ENCODE measurements at regions not wholly inside any gene's neighbourhood (a gene's known extent, or its start where the extent isn't known, plus 50 kb on each side); places are given as distances from the start of the nearest gene placed in this dataset.
"Not testable (repeated sequence)": the region's sequence is repeated elsewhere in the genome, so short reads cannot be mapped to it uniquely, and the experiment has no call there.

DNA sequence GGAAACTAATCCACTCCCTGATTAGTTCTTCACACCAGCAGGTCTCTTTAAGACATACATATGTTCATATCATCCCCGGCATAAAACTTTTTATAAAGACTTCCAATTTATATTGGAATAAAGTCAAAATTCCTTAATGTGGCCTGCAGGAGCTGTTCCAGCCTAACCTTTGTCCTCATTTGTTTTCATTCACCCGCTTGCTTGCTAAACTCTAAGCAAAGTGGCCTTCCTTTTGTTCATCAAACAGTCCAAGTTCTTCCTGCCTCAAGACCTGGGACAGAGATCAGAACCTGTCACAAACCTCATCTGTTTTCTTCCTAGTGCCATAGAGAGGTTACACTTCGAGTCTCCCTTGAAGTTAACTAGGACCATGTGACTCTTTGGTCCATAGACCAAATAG is 339.4 kb upstream of the ID2 start:
- no peak for DNase-seq

DNA sequence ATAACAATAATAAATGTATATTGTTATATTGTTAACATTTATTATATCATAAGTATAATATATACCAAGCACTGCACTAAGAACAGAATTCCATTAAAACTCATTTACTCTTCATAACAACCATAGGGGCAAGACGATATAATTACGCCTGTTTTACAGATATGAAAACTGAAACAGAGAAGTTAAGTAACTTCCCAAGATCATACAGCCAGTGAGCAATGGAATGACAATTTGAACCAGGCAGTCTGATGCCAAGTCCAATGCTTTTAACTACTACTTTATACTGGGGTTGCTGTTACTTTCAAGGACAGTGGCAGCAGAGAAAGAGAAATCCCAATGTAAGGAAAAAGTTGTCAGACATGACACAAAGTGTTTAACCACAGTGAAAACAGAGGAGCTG is 338.8 kb upstream of the ID2 start:
- no peak for DNase-seq

DNA sequence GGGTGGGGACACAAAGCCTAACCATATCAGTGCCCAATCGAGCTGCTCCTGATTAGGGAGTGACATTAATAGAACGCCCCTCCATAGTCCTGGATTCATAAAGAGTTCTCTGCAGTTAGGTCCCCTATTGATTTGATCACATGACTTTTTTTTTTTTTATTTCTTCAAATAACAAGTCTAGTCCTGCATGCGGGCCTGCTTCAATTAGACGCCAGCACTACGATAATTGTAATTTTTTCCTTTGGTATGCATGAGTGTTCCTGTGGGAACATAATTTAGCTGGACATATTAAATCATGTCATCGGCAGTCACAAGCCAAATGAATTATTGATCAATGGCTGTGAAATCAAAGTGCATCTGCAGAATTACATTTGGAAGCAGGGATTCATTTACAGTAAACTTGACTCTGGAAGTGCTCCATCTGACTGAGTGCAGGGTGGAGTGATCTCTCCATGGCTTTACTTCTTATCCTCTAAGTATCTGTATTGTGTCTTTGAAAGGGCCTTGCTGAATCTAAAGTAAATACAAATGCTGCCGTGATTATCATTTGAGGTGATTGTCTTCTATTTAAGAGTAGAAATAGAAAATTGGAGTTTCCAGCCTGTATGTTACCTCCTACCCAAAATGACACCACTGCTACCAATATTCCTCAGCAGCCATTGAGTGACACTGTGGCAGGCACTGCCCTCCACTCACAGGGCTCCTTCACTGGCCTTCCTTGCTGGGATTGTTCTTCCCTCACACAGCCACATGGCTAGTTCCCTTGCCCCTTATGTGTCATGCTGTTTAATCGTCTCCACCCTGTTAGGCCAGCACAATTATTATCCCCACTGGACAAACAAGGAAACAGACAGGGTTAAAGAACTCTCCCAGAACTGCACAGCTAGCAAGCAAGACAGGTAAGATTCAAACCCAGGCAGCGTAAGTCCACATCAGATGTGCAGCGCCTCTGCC is 337.4 kb upstream of the ID2 start:
- no peak for DNase-seq

DNA sequence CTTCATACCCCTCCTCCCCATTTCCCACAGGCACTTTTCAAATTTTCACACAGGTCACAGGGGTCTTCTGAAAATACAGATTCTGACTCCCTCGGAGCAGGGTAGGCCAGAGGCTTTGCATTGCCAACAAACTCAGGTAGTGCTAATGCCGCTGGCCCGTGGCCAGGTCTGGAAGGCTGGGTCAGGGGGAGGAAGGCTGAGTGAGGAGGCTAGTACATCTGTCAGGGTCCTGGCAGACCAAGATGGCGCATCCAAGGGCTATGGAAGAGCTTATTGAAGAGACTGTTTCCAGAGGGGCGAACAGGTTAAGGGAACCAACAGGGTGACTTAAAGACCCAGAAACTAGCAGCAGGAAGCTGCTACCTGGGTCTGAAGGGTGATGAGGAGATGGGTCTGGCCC is 336.7 kb upstream of the ID2 start:
- no peak for DNase-seq

DNA sequence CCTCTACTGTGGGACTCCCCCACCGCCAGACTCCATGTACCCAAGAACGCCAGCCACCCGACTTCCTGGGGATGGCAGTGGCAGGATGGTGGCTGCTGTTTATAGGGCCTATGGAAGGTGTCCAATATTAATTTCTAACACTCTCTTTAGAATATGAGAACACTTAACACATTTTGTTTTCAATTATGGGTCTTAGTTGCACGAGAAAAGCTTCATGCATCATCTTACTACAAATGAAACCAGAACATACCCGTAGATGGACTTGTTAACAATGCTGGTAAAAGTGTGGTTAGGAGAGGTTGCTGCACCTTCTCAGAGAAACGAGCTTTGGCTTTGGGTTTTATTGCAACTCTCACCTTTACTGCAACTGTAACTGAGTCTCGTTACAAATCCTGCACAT is 335.6 kb upstream of the ID2 start:
- no peak for DNase-seq

DNA sequence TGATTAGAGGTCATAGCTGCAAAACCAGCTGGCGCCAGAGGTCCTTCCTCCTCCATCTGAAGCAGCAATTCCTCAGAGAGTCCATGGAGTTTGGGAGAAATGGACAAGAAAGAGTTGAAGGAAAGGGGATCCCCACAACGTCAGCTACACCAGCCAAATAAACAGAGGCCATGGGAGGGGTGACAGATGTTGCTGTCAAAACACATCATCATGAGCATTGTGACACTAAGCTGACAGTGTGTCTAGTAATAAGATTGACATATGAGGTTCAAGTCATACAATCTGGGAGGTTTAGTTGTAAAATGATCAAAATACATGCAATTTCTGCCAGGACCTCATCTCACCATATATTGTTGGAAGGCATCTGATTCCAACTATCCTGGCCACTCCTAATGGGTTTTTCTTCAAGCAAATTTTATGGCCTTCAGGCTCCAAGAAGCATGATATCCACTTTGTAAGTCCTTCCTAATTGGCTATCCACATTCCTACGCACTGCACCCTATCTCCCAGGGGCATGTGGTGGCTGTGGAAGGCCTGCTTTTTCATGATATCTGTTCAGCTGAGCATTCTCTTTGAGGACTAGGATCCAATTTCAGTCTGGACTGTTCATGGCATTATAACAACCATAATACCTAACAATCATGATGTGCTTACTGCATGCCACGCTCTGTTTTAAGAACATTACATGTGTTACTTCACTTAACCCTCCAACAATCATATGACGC is 335.0 kb upstream of the ID2 start:
- DNase-seq: no peak

DNA sequence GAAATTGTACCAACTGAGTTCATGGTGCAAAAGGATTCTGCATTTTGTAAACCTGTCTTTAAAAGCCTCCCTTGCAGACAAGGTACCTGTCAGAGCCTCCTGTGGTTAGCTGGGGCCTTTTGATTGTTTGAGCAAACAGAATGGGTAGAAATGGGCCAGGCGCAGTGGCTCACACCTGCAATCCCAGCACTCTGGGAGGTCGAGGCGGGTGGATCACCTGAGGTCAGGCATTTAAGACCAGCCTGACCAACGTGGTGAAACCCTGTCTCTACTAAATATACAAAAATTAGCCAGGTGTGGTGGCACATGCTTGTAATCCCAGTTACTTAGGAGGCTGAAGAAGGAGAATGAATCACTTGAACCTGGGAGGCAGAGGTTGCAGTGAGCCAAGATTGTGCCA is 332.9 kb upstream of the ID2 start:
- DNase-seq: not testable (repeated sequence)

DNA sequence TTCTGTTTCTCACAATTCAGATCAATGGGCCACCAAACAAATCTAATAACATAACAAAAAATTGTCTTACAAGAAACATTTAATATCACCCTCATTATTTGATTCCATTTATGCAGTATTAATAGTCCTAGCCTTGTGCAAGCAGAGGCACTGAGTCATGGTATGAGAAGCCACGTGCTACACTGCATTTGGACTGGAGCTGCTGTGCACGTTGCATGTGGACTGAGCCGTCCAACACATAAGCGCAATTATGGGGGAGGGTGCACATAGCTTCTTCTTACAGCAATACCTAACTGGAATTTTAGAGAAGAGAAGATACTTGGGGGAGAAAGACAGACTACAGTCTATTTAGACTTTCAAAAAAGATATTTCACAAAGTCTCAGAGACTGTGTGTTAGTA is 329.6 kb upstream of the ID2 start:
- no peak for DNase-seq

DNA sequence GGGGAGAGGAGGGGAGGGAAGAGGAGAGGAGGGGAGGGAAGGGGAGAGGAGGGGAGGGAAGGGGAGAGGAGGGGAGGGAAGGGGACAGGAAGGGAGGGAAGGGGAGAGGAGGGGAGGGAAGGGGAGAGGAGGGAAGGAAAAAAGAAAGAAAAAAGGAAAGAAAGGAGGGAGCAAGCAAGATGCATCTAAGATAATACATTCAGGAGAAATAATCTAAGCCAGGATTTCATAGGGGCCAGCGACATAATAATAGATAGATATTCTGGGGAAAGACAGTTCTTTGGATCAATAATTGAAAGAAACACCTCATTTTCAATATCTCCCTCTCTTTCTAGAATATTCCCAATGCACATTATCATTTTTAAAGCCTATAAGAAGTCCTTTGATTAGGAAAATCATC is 328.9 kb upstream of the ID2 start:
- DNase-seq: no peak

DNA sequence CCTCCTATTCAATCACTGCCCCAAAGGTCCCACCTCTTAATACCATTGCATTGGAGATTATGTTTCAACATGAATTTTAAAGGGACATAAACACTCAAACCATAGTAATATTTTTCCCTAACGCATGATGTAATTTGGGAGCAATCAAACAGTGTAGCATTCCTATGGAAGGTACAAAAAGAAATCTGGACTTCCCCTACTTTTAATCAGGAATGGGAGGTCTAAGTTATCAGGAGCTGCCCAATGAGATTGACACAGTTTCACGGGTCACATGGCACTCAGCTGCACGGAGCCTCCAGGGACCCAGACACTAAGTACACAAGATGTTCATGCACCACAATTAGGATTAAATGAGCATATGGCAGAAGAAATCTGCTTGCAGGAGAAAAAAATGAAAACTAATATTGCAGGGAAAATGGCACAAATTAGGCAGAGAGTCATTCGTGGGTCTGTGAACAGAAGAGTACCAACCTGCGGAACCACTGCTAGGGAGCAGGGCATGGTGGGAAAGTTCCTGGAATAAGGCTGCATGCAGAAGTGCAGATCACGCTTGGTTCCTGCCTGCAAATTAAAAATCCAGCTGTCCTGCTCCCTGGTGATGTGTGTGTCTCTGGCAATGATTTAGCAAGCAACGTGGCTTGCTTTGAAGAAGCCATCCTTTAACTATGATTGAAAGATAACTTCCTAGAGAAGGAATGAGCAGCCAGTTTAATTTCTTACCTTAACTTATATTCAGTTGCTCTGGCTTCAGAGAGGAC is 326.6 kb upstream of the ID2 start:
- no peak for DNase-seq

DNA sequence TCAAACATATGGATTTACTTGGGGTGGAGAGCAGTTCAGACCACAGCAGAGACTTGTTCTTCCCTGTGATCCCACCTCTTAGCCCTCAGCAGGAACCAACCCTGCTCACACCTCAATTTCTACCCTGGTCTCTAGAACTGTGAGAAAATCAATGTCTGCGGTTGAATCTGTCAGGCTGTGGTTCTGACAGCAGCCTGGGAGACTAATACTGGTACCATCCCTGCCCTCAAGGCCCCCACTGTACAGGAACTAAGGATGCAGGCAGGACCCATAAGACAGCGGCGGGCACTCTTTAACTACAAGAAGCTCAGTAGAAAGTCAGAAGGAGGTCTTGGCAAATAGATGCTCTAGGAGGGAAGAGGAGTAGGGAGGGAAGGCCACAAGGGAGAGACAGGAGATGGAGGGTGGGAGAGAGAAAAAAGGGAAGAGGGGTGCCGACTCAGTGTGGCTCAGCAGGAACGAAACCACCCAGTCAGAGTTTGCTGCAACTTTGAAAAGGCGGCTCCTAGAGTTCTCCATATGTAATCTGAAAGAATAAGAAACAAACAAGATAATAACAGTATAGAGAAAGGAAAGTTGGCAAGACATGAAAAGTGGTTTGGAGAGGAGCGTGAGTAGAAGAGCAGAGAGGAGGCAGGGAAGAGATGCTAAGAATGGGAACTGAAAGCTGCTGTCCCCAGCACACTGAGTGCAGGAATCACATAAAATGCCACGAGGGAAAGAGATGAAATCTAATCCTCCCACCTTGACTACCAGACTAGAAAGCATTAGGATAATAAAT is 323.9 kb upstream of the ID2 start:
- no peak for DNase-seq

DNA sequence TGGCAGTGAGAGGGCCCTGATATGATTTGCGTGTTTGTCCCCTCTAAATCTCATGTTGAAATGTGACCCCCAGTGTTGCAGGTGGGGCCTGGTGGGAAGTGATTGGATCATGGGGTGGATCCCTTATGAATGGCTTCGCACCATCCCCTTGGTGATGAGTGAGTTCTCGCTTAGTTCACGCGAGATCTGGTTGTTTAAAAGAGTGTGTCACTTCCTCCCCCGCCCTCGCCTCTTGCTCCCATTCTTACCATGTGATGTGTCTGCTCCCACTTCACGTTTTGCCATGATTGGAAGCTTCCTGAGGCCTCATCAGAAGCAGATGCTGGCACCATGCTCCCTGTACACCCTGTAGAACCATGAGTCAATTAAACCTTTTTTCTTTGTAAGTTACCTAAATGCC is 319.9 kb upstream of the ID2 start:
- DNase-seq: no peak

DNA sequence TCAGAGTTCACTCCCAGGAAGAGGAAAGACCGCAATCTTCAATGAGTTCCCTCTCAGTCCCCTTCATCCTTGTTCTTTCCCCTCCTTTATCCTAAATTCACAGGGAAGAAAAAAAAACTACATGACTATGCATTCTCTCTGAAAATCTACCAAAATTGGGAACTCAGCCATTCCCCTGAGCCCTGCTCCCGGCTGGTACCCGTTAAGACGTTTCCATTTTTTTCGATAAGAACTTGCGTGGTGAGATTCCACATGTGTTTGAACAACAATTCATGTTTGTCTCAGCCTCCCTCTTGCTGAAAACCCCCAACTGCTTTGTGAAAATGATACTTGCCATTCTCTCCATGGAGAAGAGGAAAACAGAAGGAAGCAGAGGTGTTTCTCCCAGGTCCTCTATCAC is 318.7 kb upstream of the ID2 start:
- DNase-seq: no peak

DNA sequence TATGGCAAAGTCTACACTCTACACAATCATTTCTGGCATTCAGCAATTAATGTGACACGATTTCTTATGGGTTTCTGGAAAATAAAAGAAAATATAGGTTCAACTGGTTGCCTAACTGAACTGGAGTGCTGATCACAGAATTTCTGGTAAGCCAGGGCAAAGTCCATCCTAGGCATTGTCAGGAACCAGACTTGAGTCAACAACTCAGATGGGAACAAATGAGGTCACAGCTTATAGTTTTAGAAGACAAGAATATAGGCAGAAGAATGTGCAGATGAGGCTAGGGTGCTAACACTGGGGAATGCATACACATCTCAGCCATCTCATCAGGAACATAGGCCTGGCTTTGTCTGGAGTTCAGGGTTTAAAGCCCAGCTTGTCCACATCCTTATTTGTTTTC is 317.2 kb upstream of the ID2 start:
- no peak for DNase-seq

DNA sequence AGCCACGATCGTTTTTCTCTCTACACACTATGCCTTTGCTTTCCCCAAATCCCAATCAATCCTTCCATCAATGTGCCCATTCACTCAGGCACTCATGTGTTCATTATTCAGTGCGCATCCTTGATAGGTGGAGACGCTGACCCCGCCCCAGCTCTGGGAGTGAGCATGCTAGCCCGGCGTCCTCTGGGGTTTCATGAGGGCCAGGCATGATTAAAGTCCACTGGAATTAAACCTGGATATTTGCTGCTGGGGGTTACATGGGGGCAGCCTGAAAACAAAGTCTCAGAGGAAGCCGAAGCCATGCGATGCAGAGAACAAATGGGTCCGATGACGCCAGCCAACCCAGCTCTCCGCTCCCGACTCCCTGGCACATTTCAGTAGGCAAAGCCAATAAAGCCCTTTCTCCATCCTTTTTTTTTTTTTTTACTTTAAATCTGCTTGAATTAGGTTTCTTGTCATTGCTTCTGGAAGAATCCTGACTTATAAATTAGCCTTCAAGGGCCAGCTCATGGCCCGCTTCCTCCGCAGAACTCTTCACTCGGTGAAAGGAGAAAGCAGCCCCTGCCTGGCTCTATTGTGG is 316.4 kb upstream of the ID2 start:
- no peak for DNase-seq

DNA sequence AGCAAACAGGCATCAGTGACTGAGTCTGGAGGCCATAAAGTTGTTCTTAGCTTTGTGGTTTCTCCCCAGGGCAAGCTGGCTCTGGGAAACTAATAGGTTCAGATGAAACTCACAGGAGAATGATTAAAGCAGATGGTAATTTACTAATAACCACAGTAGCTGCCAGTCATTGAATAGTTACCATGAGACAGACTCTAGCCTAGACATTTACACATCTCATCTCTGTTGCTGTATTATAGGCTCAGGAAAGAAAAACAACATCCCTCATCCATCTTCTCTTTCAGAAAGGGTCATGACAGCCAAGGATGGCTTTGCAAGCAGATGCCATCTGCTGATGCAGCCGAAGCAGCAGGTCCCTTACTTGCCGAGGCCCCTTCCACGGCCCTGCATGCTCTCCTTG is 314.0 kb upstream of the ID2 start:
- no peak for DNase-seq

DNA sequence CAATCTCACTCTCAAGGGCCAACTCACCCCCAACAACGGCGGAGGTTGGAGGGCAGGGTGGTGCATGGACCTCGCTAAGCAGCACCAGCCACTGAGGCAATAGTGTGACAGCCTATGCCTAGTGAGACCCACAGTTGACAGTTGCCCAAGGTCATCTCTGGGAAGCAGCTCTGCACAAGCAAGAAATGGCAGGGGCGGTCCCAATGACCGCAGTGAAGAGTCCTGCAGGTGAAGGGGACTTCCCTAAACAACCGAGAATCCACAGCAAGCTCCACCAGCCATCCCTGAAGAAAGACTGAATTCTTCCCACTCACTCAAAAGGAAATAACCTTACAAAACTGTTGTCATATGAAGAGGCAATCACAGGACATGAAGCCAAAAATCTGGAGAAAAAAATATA is 313.4 kb upstream of the ID2 start:
- no peak for DNase-seq

DNA sequence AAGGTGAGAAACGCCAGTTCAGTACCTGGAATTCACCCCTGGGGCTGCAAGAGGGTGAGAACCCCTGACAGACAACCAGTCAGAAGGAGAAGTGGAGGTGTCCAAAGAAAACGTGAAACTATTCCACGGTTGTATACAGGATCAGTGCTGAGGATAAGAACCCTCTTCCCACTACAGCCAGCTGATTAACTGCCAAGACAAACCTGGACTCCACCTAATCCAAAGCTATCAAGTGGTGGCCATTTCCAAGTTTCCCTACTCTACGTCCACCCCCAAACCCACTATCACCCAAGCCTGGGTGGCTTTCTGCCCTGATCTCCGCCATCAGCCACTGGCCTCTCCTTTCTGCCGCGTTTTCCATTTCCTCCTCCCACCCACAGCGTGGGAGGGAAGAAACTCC is 312.3 kb upstream of the ID2 start:
- DNase-seq: no peak

DNA sequence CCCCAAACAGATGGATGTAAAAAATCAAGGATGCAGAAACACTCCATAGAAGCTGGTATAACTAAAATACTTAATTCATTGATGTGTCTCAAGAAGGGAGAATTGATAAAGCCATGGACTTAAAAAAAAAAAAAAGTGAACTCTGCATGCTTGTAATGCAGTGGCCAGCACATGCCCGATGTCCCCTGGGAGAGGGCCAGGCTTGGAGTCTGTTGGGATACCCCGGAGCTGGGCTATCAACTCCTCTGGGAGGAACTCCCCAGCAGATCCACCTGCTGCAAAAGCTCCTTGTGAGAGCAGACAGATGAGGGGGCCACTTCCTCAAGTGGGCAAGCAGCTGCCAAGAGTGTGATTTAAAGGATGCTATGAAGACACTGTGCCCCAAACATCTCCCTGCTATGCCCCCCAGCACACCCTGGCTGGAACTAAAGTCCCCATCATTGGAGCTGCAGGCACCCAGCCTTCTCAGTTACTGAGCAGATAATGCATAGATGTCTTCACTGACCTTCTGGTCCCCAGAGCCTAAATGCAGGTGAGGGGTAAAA is 311.5 kb upstream of the ID2 start:
- no peak for DNase-seq

DNA sequence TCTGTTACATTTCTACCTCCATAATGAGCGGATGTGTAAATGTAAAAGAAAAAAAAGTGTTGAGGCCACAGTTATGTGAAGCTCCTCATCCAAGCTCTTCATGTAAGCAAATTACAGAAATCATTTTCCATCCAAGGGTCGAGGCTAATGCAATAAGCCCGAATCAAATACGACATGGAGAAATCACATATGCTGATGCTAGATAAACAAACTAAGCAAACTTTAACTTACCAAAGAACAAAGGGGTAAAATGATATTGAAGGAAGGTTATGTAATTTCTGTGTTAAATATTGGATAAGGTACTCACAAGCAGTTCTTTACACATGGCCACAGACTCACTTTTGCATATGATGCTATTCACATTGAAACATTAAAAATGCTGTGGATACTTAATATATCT is 310.2 kb upstream of the ID2 start:
- no peak for DNase-seq

DNA sequence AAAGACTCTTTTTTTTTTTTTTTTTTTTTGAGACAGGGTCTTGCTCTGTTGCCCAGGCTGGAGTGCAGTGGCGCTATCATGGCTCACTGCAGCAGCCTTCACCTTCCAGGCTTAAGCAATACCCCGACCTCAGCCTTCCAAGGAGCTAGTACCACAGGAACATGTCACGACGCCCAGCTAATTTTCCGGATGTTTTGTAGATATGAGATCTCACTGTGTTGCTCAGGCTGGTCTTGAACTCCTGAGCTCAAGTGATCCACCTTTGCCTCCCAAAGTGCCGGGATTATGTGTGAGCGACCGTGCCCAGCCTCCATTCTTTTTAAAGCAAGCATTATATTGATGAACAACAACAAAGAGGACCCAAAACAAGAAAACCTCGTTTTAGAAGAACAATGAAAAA is 307.1 kb upstream of the ID2 start:
- DNase-seq: no peak
